ENCODE measurements at regions not wholly inside any gene's neighbourhood (a gene's known extent, or its start where the extent isn't known, plus 50 kb on each side); places are given as distances from the start of the nearest gene placed in this dataset.

DNA sequence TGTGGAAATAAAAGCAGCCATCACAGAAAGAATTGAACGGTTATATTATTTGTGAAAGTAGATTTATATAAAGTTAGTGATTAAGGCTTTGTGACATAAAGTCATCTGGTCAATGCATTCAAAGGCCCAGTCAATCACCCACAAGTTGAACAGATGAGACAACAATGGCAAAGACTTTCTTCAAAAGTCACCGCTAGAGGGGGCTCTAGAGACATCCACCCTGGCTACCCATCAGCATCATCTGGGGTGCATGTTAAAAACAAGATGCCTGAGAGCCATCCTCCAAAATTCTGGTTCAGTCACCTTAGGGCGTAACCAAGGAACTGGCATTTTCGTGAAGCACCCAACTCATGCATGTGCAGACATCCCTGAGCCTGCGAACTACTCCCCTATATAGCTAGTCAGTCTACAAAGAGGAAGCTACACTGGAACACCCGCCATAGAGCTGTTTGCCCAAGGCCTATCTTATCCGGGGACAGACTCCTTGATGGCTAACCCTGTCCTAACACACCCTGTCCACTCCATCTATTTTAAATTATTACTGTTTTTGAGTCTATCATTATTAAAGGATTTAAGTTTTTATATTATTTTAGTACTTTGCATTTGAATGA, 970.5 kb downstream of the UQCRFS1 start:
- CTCF ChIA-PET = no interaction called here
- no peaks in the 10 kb centered on the region for H3K4me1 Mint-ChIP-seq
- no peak overlapping the region for H3K4me3 Mint-ChIP-seq
- DNase-seq = no peak
- H3K36me3 Mint-ChIP-seq = no peaks in the 10 kb centered on the region
- H3K9me3 Mint-ChIP-seq (ENCODE audit: low read depth) = peaks cover 6% of the 10 kb centered on the region
- no peak for ATAC-seq
- no peaks in the 10 kb centered on the region for H3K27me3 Mint-ChIP-seq
- no peak overlapping the region for H3K27ac Mint-ChIP-seq

DNA sequence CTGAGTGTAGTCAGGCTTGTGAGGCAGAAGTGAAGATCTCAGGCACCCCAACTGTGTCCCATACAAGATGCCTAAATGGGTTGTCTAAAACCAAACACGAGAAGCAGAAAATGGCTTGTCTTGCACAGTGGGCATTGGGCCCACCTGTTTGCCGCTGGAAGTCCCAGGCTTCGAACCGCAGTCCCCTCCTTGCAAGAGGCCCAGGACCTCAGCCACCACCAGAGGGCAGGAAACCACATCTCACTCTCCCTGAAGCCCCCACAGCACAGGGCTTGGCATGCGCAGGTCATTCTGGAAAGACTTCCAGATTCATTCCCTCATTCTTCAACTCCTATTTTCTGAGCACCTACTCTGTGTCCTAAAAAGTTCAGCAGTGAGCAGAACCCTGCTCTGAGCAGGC, 973.7 kb downstream of the UQCRFS1 start:
- no peaks in the 10 kb centered on the region for H3K36me3 Mint-ChIP-seq

DNA sequence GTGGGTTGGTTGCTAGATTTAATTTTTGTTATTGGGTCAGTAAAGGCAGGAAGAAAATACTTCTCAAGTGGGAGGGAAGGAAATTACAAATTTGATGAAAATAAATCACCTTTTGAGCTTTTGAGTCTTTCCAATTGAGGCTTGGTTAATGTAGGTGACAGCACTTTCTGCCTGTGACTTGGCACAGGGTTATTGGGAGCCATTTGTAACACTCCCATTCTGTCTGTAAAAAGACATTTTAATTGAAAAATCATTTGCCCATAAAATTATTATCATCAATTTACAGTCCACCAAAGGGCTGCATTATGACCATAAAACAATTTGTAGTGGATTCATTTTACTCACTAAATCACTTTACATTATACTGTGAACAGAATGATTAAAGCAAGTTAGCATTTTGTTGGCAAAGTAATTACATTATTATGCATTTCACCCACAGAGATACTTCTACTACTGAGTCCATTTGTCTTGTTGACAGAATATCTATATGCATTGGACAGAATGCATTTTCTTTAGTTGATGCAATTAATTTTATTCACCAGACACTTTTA, 974.6 kb downstream of the UQCRFS1 start:
- no peak for ATAC-seq
- no peak for DNase-seq
- Mint-ChIP-seq H3K4me3 (no peak overlapping the region), H3K4me1 (no peaks in the 10 kb centered on the region), H3K27me3 (no peaks in the 10 kb centered on the region), H3K36me3 (no peaks in the 10 kb centered on the region), H3K27ac (no peak overlapping the region), H3K9me3 (ENCODE audit: low read depth) (peaks cover 3% of the 10 kb centered on the region)
- CTCF ChIA-PET = no interaction called here

More for the DNA sequence above, 973.7 kb downstream of the UQCRFS1 start:
- Mint-ChIP-seq H3K27ac (no peak overlapping the region), H3K27me3 (no peaks in the 10 kb centered on the region), H3K4me1 (no peaks in the 10 kb centered on the region), H3K4me3 (no peak overlapping the region), H3K9me3 (ENCODE audit: low read depth) (peaks cover 3% of the 10 kb centered on the region)
- DNase-seq = no peak
- no peak for ATAC-seq
- CTCF ChIA-PET = no interaction called here

DNA sequence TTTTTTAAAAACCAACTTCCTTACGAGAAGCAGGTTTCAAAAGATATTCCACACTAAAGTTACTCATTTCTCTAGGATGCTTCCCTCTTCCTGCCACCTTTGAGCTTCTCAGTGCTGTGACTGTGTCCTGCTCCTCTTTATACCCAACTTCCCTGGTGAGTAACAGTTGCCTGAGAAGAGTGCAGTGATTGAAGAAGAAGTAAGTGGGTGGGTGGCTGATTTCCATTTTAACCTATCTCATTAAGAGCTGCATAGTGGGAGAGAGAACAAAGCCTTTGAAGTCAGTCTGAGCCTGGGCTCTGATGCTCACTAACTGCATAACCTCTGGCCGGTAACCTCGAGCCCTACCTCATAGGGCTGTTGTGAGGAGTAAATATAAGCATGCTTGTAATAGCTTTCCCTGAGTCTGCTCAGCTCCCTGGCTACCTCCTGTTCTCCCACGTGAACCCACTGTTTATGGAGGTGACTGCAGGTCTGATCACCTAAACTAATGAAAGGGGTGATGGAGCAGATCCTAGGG, 977.3 kb downstream of the UQCRFS1 start:
- H3K4me3 Mint-ChIP-seq = no peak overlapping the region
- CTCF ChIA-PET = no interaction called here
- no peak for DNase-seq
- no peak for ATAC-seq
- H3K36me3 Mint-ChIP-seq = no peaks in the 10 kb centered on the region
- no peaks in the 10 kb centered on the region for H3K4me1 Mint-ChIP-seq
- peaks cover 7% of the 10 kb centered on the region for H3K9me3 Mint-ChIP-seq (ENCODE audit: low read depth)
- no peaks in the 10 kb centered on the region for H3K27me3 Mint-ChIP-seq
- H3K27ac Mint-ChIP-seq = no peak overlapping the region

DNA sequence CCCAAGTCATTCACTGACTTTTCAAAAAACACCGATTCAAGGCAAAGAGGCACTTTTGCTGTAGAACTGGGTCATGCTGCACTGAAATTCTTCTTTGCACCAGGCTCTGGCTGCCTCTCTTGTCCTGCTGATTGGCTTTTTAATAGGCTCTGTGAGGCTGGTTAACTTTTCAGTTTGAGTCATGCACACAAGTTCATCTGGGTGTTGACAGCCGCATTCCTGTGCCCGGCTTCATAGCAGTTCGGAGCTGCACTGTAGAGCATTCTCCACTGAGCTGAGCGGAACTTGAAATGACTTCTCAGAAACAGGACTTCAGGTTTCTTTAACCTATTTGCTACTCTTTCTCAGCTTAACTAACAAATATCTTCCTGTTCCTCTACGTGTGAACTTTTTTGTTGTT, 978.3 kb downstream of the UQCRFS1 start:
- Mint-ChIP-seq H3K9me3 (ENCODE audit: low read depth) (peaks cover 7% of the 10 kb centered on the region), H3K36me3 (no peaks in the 10 kb centered on the region), H3K27ac (no peak overlapping the region), H3K4me3 (no peak overlapping the region), H3K4me1 (no peaks in the 10 kb centered on the region), H3K27me3 (no peaks in the 10 kb centered on the region)
- CTCF ChIA-PET = no interaction called here
- ATAC-seq (no peak), DNase-seq (no peak)

DNA sequence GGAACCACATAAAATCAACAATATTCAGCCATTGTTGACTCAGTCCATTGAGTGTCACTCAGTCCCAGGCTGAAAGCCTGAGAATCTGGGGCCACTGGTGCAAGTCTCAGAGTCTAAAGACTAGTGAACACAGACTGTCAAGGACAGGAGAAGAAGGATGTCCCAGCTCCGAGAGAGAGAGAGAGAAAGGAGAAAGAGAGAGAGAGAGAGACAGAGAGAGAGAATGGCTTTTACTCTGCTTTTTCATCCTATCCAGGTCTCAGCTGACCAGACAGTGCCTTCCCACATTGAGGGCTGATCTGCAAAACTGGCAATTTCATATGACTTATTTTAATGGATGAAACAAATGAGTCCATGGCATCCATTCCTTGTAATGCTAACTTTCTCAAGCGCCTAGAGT, 984.1 kb downstream of the UQCRFS1 start:
- ATAC-seq = no peak
- no peak for DNase-seq
- H3K9me3 Mint-ChIP-seq (ENCODE audit: low read depth) = peaks cover 12% of the 10 kb centered on the region
- CTCF ChIA-PET = no interaction called here
- no peak overlapping the region for H3K27ac Mint-ChIP-seq
- no peak overlapping the region for H3K4me3 Mint-ChIP-seq
- no peaks in the 10 kb centered on the region for H3K36me3 Mint-ChIP-seq
- no peaks in the 10 kb centered on the region for H3K4me1 Mint-ChIP-seq
- no peaks in the 10 kb centered on the region for H3K27me3 Mint-ChIP-seq

DNA sequence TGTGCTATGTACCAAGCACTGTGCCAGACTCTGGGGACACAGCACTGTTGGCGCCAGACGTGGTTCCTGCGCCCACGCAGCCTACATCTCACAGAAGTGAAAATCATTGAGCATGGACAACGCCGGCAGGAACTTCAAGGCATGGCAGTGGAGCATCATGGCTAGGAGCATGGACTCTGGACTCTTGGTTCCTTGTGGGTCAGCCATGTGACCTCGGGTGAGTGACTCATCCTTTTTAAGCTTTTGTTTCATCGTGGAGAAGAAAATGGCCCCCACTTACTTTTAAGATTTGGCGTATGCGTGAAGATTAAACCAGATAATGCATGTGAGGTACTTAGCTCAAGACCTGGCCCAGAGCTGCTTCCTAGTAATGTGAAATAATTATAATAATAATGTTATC, 988.5 kb downstream of the UQCRFS1 start:
- Mint-ChIP-seq H3K4me3 (no peak overlapping the region), H3K27ac (no peak overlapping the region), H3K27me3 (no peaks in the 10 kb centered on the region), H3K36me3 (no peaks in the 10 kb centered on the region), H3K9me3 (ENCODE audit: low read depth) (peaks cover 20% of the 10 kb centered on the region), H3K4me1 (no peaks in the 10 kb centered on the region)
- CTCF ChIA-PET = no interaction called here
- DNase-seq (no peak), ATAC-seq (no peak)

DNA sequence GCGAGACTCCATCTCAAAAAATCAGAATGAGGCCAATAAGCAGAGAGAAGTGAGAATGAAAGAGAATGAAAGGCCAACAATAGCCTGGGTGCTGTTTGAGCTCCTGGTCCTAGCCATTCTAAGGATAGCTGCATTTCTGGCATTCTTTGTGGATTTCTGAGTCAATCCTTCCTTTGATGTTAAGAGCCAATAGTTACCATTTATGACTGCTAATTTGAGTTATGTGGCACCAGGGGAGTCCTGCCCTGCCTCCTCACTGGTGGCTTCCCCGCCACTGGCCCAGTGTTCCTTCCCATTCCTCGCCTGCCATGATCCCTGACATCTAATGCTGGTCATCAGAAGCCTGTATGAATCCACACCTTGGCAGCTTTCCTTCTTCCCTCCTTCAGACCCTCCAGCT, 991.2 kb downstream of the UQCRFS1 start:
- DNase-seq = no peak
- ATAC-seq = no peak
- Mint-ChIP-seq H3K27ac (no peak overlapping the region), H3K36me3 (no peaks in the 10 kb centered on the region), H3K4me1 (no peaks in the 10 kb centered on the region), H3K4me3 (no peak overlapping the region), H3K27me3 (no peaks in the 10 kb centered on the region), H3K9me3 (ENCODE audit: low read depth) (peaks cover 20% of the 10 kb centered on the region)
- CTCF ChIA-PET = no interaction called here

DNA sequence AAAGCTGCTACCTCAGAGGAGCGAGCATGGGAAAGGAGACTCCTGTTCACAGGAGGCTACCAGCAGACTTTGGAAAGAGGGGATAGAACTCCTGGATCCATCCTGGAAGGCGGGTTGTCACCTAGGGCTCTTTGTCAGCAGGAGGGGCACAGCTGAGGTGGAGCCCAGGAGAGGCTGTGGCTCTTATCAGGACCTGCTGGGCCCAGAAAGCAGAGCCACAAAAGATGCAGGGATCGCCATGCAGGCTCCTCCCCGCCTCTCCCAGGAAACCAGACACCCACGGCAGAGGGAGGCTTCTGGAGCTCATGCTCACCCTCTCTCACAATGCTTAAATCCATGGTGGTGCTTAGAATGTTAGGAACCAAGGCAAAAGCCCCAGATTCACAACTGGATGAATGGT, 994.2 kb downstream of the UQCRFS1 start:
- H3K9me3 Mint-ChIP-seq (ENCODE audit: low read depth) = peaks cover 14% of the 10 kb centered on the region
- H3K27me3 Mint-ChIP-seq = no peaks in the 10 kb centered on the region
- CTCF ChIA-PET = no interaction called here
- DNase-seq (no peak), ATAC-seq (no peak)
- no peaks in the 10 kb centered on the region for H3K4me1 Mint-ChIP-seq
- H3K4me3 Mint-ChIP-seq = no peak overlapping the region
- H3K27ac Mint-ChIP-seq = no peak overlapping the region
- H3K36me3 Mint-ChIP-seq = no peaks in the 10 kb centered on the region

DNA sequence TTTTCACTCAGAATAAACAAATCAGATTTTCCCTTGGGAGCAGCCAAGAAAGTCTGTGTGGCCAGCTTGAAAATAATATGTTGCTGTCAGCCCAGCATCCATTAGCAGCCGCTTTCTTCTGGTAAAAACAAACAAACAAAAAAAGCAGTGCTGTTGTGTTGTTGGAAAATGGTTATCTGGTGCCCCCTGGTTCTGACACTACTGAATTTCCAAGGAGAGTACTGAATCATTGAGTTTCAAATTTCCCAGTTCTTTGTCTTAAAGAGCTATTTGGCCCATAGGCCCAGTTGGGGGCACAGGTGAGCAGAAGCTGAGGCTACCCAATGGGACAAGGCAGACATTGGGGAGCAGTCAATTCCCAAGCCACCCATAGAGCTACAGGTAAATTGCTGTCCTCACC, 995.9 kb downstream of the UQCRFS1 start:
- Mint-ChIP-seq H3K4me1 (no peaks in the 10 kb centered on the region), H3K27me3 (no peaks in the 10 kb centered on the region), H3K9me3 (ENCODE audit: low read depth) (peaks cover 9% of the 10 kb centered on the region), H3K36me3 (no peaks in the 10 kb centered on the region), H3K4me3 (no peak overlapping the region), H3K27ac (no peak overlapping the region)
- ATAC-seq (no peak), DNase-seq (no peak)
- CTCF ChIA-PET = no interaction called here

DNA sequence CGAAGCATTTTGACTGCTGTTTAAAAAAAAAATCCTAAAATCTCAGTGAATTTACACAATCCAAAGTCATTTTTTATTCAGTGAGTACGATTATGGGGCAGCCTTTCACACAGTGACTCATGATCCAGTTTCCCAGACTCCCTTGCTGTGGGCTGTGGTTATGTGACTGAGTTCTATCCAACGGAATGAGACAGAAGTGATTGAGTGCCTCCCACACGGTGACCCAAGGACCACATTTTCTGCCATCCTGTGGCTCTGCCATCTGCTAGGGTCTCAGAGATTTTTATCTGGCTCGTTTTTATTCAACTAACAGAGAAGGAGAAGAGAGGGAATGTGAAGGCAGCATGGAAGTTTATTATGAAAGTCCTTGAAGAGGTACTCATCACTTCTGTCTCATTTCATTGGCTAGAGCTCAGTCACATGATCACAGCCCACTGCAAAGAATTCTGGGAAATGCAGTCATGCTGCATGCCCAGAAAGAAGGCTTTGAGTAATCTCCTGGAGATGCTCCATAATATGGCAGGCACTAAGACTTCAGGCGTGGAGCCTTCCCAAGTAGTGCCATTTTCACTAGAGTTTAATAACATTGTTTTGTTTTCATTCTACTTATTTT, 999.4 kb downstream of the UQCRFS1 start:
- Mint-ChIP-seq H3K9me3 (ENCODE audit: low read depth) (peaks cover 6% of the 10 kb centered on the region), H3K27me3 (no peaks in the 10 kb centered on the region), H3K4me1 (no peaks in the 10 kb centered on the region), H3K36me3 (no peaks in the 10 kb centered on the region), H3K4me3 (no peak overlapping the region), H3K27ac (no peak overlapping the region)
- no peak for DNase-seq
- no peak for ATAC-seq
- CTCF ChIA-PET = no interaction called here

DNA sequence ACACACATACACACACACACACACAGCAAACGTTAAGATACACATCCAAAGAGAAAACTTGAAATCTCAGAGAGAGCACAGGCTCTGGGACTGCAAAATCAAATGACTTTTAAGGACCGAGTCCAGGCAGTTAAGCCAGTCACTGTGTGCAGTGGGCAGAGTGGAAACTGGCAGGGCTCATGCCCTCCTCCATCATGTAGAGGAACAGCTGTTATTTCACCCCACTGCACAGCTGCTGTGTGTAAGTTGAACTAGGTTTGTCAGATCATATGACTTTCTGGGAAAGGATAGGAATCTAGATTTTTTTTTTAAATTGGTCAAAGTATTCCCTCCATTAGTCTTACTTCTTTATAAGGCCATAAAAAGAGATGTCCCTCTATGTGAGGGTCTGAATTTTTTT, 1002.1 kb downstream of the UQCRFS1 start:
- no peaks in the 10 kb centered on the region for H3K27me3 Mint-ChIP-seq
- CTCF ChIA-PET = no interaction called here

DNA sequence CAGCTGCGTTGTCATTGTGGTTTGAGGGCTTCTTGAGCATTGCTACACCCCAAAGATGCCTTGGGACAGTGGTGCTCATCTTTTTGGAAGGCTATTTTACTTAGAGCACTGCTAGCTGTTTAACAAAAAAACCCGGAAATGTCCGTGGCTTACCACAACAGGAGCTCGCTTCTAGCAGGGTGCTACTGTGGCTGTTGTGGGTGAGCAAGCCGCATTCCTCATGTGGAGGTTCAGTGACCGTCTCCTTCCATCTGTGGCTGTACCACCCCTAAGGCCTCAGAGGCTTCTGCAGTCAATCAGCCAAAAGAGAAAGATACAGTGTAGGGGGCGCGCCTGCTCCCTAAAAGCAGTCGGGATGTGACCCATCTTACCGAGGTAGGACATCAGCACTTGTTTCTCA, 1004.2 kb downstream of the UQCRFS1 start:
- H3K4me3 Mint-ChIP-seq = no peak overlapping the region
- DNase-seq = no peak

More for the DNA sequence above, 1002.1 kb downstream of the UQCRFS1 start:
- Mint-ChIP-seq H3K9me3 (ENCODE audit: low read depth) (peaks cover 7% of the 10 kb centered on the region), H3K4me1 (no peaks in the 10 kb centered on the region), H3K27ac (no peak overlapping the region), H3K4me3 (no peak overlapping the region), H3K36me3 (no peaks in the 10 kb centered on the region)
- DNase-seq = no peak
- ATAC-seq = no peak

DNA sequence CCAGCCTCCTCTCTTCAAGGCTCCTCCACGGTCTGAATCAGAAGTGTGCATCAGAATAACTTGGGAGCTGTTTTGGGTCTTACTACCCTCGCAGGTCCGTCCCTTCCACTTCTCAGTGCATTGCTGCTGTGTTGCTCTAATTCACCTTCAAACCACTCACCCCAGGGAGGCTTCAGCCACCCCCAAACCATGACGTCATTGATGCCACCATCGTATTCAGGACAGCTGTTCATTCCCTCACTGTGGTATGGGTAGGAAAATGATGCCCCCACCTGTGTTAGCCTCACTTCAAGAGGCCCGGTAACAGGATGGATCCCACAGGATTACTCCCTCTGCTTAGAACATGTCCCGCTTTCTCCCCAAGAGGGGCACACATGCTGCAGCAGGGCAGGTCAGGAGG, 1005.7 kb downstream of the UQCRFS1 start:
- no peak for DNase-seq
- Mint-ChIP-seq H3K4me1 (no peaks in the 10 kb centered on the region), H3K4me3 (no peak overlapping the region), H3K27ac (no peak overlapping the region), H3K27me3 (no peaks in the 10 kb centered on the region), H3K9me3 (ENCODE audit: low read depth) (peaks cover 14% of the 10 kb centered on the region), H3K36me3 (no peaks in the 10 kb centered on the region)
- ATAC-seq = no peak
- CTCF ChIA-PET = no interaction called here

More for the DNA sequence above, 1004.2 kb downstream of the UQCRFS1 start:
- Mint-ChIP-seq H3K9me3 (ENCODE audit: low read depth) (peaks cover 11% of the 10 kb centered on the region), H3K36me3 (no peaks in the 10 kb centered on the region), H3K27me3 (no peaks in the 10 kb centered on the region), H3K27ac (no peak overlapping the region), H3K4me1 (no peaks in the 10 kb centered on the region)
- CTCF ChIA-PET = no interaction called here
- ATAC-seq = no peak
